ENCODE measurements at regions not wholly inside any gene's neighbourhood (a gene's known extent, or its start where the extent isn't known, plus 50 kb on each side); places are given as distances from the start of the nearest gene placed in this dataset.
"Not testable (repeated sequence)": the region's sequence is repeated elsewhere in the genome, so short reads cannot be mapped to it uniquely, and the experiment has no call there.

GRCh38 chr7:51602376-51602775 is 285.8 kb upstream of the COBL start:
- FAIRE-seq: no peak
- no peak for TF ChIP-seq CTCF (IDR thresholded peaks at IDR 0.05; ENCODE audit: insufficient read depth, missing control alignments)
- DNase-seq (ENCODE audit: insufficient read length, low spot score): no peak

- FAIRE-seq (no peak), DNase-seq (ENCODE audit: insufficient read length, low spot score) (no peak)
- TF ChIP-seq CTCF (IDR thresholded peaks at IDR 0.05; ENCODE audit: insufficient read depth, missing control alignments): no peak
These were observed 284.9 kb upstream of the COBL start for GRCh38 chr7:51601461-51601860.

- not testable (repeated sequence) for FAIRE-seq
These were observed 283.3 kb upstream of the COBL start for GRCh38 chr7:51599935-51600334.

GRCh38 chr7:51593628-51594027 is 277.0 kb upstream of the COBL start:
- FAIRE-seq (no peak), DNase-seq (ENCODE audit: insufficient read length, low spot score) (no peak)
- TF ChIP-seq CTCF (IDR thresholded peaks at IDR 0.05; ENCODE audit: insufficient read depth, missing control alignments): no peak

More at GRCh38 chr7:51599935-51600334, 283.3 kb upstream of the COBL start:
- DNase-seq (ENCODE audit: insufficient read length, low spot score): not testable (repeated sequence)

GRCh38 chr7:51592842-51593599 is 276.4 kb upstream of the COBL start:
- no peak for TF ChIP-seq CTCF (IDR thresholded peaks at IDR 0.05; ENCODE audit: insufficient read depth, missing control alignments)
- FAIRE-seq (peak; percentile 91), DNase-seq (ENCODE audit: insufficient read length, low spot score) (no peak)

- TF ChIP-seq CTCF (IDR thresholded peaks at IDR 0.05; ENCODE audit: insufficient read depth, missing control alignments): no peak
- FAIRE-seq (no peak), DNase-seq (ENCODE audit: insufficient read length, low spot score) (no peak)
These were observed 274.6 kb upstream of the COBL start for GRCh38 chr7:51591223-51591622.

- TF ChIP-seq CTCF (IDR thresholded peaks at IDR 0.05; ENCODE audit: insufficient read depth, missing control alignments): no peak
- FAIRE-seq (no peak), DNase-seq (ENCODE audit: insufficient read length, low spot score) (no peak)
These were observed 274.1 kb upstream of the COBL start for GRCh38 chr7:51590746-51591145.

All from D721Med (cell line).